ENCODE measurements at regions not wholly inside any gene's neighbourhood (a gene's known extent, or its start where the extent isn't known, plus 50 kb on each side); places are given as distances from the start of the nearest gene placed in this dataset.
"Not testable (repeated sequence)": the region's sequence is repeated elsewhere in the genome, so short reads cannot be mapped to it uniquely, and the experiment has no call there.

GRCh38 chr1:120600442-120601041 is 123.2 kb upstream of the NBPF26 start:
- intact Hi-C loops (cut with DNase I, micrococcal nuclease); DNase-seq; ATAC-seq: not testable (repeated sequence)

DNA sequence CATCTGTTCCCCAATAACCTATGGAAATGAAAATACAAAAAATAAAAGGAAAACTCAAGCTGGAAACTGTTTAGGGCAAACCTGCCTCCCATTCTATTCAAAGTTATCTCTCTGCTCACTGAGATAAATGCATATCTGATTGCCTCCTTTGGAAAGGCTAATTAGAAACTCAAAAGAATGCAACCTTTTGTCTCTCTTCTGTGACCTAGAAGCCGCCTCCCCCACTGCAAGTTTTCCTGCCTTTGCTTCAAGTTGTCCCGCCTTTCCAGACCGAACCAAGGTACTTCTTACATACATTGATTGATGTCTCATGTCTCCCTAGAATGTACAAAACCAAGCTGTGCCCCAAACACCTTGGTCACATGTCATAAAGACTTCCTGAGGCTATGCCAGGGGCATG is 115.9 kb upstream of the NBPF26 start:
- ATAC-seq; intact Hi-C loops (cut with DNase I, micrococcal nuclease); DNase-seq: not testable (repeated sequence)

- ATAC-seq: peak; percentile 91
- DNase-seq; intact Hi-C loops (cut with DNase I, micrococcal nuclease): not testable (repeated sequence)
Observed at GRCh38 chr1:120608314-120609014, 115.3 kb upstream of the NBPF26 start.

DNA sequence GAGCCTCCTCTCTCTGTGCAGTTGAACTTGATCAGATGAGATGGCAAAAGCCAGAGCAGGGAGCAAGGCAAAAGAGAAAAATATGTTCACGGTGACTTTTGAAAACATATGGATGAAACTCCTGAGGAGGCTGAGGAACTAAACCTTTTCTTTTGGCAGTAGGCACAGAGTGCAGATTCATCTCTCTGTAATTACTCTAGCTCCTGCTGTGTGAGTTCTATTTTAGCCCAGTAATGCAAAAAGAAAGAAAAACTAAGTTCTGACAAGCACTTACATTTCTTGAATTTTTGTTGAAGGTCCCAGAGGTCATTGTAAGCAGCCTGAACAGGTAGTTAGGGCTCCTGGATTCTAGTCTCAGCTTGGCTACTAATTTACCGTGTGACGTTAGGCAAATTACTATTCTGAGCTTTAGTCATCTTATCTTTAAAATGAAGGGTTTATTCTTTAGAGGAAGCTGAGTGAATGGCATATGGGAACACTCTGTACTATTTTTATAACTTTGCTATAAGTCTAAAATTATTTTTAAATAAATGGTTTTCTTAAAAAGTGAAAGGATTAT is 114.7 kb upstream of the NBPF26 start:
- DNase-seq; intact Hi-C loops (cut with DNase I, micrococcal nuclease): not testable (repeated sequence)
- peak; percentile 81 for ATAC-seq

DNA sequence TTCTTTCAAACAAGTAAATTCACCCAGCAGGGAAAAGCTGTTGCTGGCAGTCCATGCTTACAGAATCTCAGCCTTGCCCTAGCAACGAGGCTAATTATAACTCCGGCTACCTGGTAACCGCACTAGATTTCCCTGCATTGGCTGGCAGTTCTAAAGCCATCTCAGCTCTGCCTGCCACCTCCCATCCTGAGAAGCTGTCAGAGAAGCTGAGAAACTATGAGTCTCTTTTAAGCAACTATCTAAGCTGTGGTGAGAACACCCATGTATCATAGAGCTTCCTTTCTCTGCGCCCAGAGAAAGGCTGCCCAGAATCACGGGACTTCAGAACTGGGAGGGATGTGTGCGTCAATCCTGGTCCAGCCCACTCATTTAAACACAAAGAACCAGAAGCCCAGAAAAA is 113.9 kb upstream of the NBPF26 start:
- intact Hi-C loops (cut with DNase I, micrococcal nuclease); DNase-seq: not testable (repeated sequence)
- peak; percentile 53 for ATAC-seq

- intact Hi-C loops (cut with DNase I, micrococcal nuclease); DNase-seq: not testable (repeated sequence)
- peak; percentile 99 for ATAC-seq
Observed at GRCh38 chr1:120614931-120615639, 108.7 kb upstream of the NBPF26 start.

DNA sequence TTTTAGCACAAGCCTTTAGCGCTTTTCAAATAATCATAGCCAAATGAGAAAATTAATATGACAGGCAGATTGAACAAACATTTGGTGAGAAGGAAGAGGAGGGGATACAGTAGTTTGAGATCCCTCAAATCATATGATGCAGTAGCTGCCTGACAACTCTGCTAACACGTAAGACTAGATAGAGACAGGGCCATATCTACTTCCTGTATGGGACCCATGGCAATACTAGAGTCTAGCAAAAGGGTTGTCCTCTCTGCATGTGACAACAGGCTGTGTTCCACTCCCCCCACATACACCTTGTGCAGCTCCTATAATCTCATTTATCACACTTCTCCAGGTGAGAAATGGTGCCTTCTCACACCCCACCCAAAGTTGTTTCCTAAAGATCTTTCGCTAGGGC is 106.3 kb upstream of the NBPF26 start:
- intact Hi-C loops (cut with DNase I, micrococcal nuclease); DNase-seq; ATAC-seq: not testable (repeated sequence)

DNA sequence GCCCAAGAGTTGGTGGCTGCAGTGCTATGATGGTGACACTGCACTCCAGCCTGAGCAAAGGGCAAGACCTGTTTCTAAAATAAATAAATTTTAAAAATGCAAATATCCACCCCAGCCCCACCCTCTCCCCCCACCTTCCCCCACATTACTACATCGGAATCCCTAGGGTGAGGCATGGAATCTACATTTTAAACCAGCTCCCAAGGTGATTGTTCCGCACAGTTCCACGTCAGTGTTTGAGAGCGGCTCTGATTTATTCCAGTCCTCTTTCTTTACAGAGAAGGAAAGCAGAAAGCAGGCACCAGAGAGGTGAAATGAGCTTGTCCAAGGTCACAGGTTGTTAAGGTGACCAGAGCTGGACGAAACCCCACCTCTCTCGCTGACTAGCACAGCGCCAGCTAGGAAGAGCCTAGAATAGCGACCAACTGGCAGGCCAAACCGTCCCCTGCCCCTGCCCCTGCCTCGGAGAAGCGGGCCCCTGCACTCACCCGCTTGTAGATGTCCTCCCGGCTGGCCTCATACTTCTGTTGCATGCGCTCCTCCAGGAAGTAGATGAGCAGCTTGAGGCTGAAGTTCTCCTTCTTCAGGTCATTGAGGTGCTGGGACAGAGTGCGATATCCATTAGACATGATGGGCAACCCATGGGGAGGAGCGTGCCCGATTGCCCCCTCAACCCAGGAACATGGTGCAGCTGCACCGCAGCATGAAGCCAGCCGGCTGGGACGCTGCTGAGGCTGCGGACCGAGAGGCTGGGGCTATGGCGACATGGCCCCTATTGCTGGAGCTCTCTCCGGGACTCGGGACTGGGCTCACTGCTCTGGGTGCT is 103.7 kb upstream of the NBPF26 start:
- DNase-seq; intact Hi-C loops (cut with DNase I, micrococcal nuclease); ATAC-seq: not testable (repeated sequence)

- ATAC-seq; DNase-seq; intact Hi-C loops (cut with DNase I, micrococcal nuclease): not testable (repeated sequence)
Observed at GRCh38 chr1:120620693-120620969, 103.1 kb upstream of the NBPF26 start.

DNA sequence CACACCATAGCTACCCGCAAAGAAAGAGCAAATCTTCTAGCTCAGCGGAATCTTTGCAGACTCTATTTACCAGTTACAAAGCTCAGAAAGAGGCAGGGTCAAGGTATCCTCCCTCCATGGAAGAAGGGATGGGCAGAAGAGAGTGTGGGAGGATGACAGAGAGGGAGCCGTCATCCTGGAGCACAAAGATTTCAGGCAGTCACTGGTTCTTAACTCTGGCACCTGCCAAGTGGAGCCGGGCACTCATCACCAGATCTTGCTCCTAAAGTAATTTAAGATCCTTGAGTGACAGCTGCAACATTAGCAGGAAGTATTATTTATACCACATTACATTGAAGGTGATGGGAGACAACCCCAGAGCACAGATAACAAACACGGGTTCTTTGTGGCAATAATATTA is 102.5 kb upstream of the NBPF26 start:
- DNase-seq; ATAC-seq; intact Hi-C loops (cut with DNase I, micrococcal nuclease): not testable (repeated sequence)

DNA sequence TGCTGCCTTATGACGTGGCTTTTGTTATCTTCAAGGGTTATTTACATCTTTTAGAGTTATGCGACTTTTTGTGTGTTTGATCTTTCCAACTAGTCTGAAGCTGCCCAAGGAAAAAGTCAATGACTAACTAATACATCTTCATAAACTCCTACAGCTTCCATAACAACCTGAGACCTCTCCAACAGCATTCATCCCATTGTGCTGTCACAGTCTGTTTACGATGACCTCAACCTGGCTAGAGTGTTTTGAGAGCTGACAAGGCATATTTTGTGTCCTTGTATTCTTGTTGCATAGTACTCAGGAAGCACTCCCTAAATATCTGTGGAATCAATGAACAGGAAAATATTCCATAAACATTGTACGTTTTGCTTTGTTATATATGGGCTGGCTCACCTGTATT is 100.2 kb upstream of the NBPF26 start:
- DNase-seq; ATAC-seq; intact Hi-C loops (cut with DNase I, micrococcal nuclease): not testable (repeated sequence)

DNA sequence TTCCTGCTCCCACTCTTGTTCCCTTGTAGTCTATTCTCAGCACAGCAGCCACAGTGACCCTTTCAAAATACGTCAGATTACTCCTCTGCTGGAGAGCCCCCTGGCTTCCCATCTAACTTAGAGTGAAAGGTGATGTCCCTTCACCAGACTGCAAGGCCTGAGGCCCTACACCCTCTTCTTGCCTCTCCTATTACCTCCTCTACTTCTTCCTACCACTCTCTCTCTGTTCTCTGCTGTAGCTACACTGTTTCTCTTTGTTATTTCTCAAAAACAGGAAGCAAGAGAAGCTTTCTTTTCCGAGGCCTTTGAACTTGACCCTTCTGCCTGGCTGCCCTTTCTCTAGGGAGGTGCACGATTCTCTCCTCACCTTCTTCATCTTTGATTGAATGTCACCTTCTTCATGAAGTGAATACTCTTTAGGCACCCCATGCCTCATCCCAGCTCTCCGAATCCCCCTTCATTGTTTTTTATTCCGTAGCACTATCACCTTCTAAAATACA is 99.1 kb upstream of the NBPF26 start:
- ATAC-seq; DNase-seq; intact Hi-C loops (cut with DNase I, micrococcal nuclease): not testable (repeated sequence)

DNA sequence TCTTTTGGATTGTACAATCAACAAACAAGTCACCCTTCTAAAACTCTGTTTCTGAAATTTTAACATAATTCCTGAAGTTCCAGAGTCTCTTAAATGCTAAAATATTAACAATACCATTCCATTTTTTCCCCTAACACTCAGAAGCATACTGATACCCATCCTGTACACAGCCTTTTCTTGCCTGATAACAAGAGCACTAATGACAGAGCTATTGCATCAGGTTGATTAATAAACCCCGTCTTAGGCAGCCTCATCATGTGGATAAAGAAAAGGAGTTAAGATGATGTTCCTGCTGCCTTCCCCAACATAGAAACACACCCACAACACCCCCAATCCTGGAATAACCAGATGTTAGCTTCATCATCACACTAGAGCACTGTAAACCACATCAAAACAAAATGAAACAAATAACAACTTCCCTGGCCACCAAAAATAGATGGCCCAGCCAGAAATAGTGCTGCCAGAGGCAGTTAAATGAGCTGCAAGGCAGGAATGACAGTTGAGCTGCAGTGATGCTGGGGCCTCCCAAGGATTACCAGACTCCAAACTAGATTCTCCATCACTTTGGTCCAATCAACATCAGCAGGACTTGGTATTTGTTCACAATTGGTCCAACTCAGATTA is 93.8 kb upstream of the NBPF26 start:
- intact Hi-C loops (cut with DNase I, micrococcal nuclease); ATAC-seq; DNase-seq: not testable (repeated sequence)

- intact Hi-C loops (cut with DNase I, micrococcal nuclease); DNase-seq; ATAC-seq: not testable (repeated sequence)
Observed at GRCh38 chr1:120634816-120635806, 88.6 kb upstream of the NBPF26 start.

DNA sequence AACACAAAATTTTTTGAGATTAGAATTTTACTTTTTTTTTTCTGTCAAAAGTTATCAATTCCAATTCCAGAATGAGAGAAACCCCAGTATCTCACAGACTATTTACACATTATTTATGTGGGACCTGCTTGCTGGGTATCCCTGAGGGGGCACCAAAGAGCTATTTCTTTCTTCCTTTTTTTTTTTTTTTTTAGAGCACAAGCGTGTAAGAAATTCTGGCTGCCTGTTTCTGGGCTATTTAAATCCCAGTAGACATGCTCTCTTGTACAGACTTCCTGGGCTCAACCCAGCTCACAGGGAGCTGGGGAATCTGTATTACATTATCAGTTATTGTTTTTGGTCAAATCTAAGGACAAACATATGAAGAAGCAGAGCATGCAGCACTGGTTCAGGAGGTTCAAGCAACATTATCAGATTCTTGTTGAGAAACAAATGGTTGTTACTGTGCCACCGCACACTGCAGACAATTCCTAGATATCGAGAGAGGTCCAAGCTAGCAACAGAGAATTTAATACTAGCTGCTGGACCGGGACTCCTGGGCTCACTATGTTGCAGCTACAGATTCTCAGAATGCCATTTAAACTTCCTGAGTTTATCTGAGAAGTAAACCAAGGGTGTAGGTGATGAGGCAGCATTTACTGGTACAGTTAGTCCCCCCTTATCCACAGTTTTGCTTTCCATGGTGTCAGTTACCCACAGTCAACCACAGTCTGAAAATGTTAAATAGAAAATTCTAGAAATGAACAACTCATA is 83.3 kb upstream of the NBPF26 start:
- DNase-seq; intact Hi-C loops (cut with DNase I, micrococcal nuclease); ATAC-seq: not testable (repeated sequence)

DNA sequence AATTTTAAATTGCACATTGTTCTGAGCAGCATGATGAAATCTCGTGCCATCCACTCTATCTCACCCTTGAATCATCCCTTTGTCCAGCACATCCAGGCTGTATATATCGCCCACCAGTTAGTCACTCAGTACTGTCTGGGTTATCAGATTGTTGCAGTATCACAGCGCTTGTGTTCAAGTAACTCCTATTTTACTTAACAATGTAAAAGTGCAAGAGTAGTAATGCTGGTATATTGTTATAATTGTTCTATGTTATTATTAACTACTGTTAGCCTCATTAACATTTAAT is 82.8 kb upstream of the NBPF26 start:
- intact Hi-C loops (cut with DNase I, micrococcal nuclease); DNase-seq; ATAC-seq: not testable (repeated sequence)

Data from left colon (tissue), 2 donors.